SK-N-SH (cell line): ENCODE measurements at regions not wholly inside any gene's neighbourhood (a gene's known extent, or its start where the extent isn't known, plus 50 kb on each side); places are given as distances from the start of the nearest gene placed in this dataset.

Experiments
- CTCF ChIA-PET: fragments of 300-600, 350-600 bp; formaldehyde crosslinking; extraction: SDS; loops from one replicate; lab custom pipeline; 2021; lab: Yijun Ruan, JAX
- POLR2A ChIA-PET: fragments of 350-600 bp; sonication (Branson Sonifier 250); formaldehyde crosslinking; extraction: SDS; loops from one replicate; lab custom pipeline; 2020; ENCODE audit warnings: antibody characterized with exemption, inconsistent platforms; lab: Yijun Ruan, JAX
- DNase-seq: peaks from one replicate; pipeline ENCODE4 v3.0.0; 2012
- H2AFZ ChIP-seq: fragments of 200-600 bp; sonication (generic); 2 replicates; pipeline ENCODE4 v1.8.1; 2016; ENCODE audit warnings: antibody characterized with exemption, mild to moderate bottlenecking, low read depth
- H3F3A ChIP-seq: fragments of 200-600 bp; sonication (generic); replicated peaks from 2 replicates; pipeline ENCODE3; 2016; ENCODE audit warnings: antibody characterized with exemption, mild to moderate bottlenecking; ENCODE audit not compliant: insufficient read depth
- H3K27ac ChIP-seq, 2 experiments: fragments of 200-500 bp in 1 of 2; fragments of 200-600 bp in 1 of 2; sonication (Bioruptor generic) in 1 of 2; sonication (generic), shearing (Covaris generic) in 1 of 2; 2 replicates each; pipeline versions ENCODE4 v1.5.1 to v1.6.1; 2014 to 2016; ENCODE audit warnings: low read depth in 2 of 2, inconsistent platforms in 1 of 2, low read length in 1 of 2, mild to moderate bottlenecking in 1 of 2, mixed read lengths in 1 of 2
- H3K27me3 ChIP-seq: fragments of 200-600 bp; sonication (generic), shearing (Covaris generic); 2 replicates; pipeline ENCODE4 v1.6.1; 2016; ENCODE audit warnings: mixed run types; ENCODE audit not compliant: insufficient read depth
- H3K36me3 ChIP-seq, 2 experiments: fragments of 200-500 bp in 1 of 2; fragments of 200-600 bp in 1 of 2; sonication (Bioruptor generic) in 1 of 2; sonication (generic) in 1 of 2; replicated peaks in 1 of 2; 2 replicates each; pipeline versions ENCODE3 to v1.5.1; 2014 to 2016; ENCODE audit warnings: low read length in 1 of 2, mild to moderate bottlenecking in 1 of 2; ENCODE audit not compliant: insufficient read depth in 2 of 2, control insufficient read depth in 1 of 2
- H3K4me1 ChIP-seq, 2 experiments: fragments of 200-500 bp in 1 of 2; fragments of 200-600 bp in 1 of 2; sonication (Bioruptor generic) in 1 of 2; sonication (generic), shearing (Covaris generic) in 1 of 2; 2 replicates each; pipeline versions ENCODE4 v1.5.1 to v1.6.1; 2014 to 2016; ENCODE audit warnings: low read depth in 1 of 2, low read length in 1 of 2, mixed run types in 1 of 2; ENCODE audit not compliant: insufficient read depth in 2 of 2, control insufficient read depth in 1 of 2
- H3K4me2 ChIP-seq: fragments of 200-600 bp; sonication (generic), shearing (Covaris generic); 2 replicates; pipeline ENCODE4 v1.6.1; 2017; ENCODE audit warnings: mixed run types
- H3K4me3 ChIP-seq, 2 experiments: fragments of 200-500 bp in 1 of 2; fragments of 200-600 bp in 1 of 2; sonication (Bioruptor generic) in 1 of 2; sonication (generic), shearing (Covaris generic) in 1 of 2; 2 replicates each; pipeline versions ENCODE4 v1.5.1 to v1.8.1; 2014 to 2016; ENCODE audit warnings: low read depth in 2 of 2, inconsistent platforms in 1 of 2, low read length in 1 of 2, mild to moderate bottlenecking in 1 of 2, mixed read lengths in 1 of 2, moderate library complexity in 1 of 2
- H3K79me2 ChIP-seq: fragments of 200-600 bp; sonication (generic); 2 replicates; pipeline ENCODE4 v1.8.1; 2017; ENCODE audit warnings: mild to moderate bottlenecking; ENCODE audit not compliant: insufficient read depth
- H3K9ac ChIP-seq: fragments of 200-600 bp; sonication (generic); 2 replicates; pipeline ENCODE4 v1.6.1; 2017; ENCODE audit warnings: mixed run types
- H3K9me2 ChIP-seq: fragments of 200-600 bp; sonication (generic); 2 replicates; pipeline ENCODE4 v1.6.1; 2017; ENCODE audit warnings: mixed run types
- H3K9me3 ChIP-seq: fragments of 200-600 bp; sonication (generic); 2 replicates; pipeline ENCODE4 v1.6.1; 2017; ENCODE audit warnings: mixed run types, mild to moderate bottlenecking, moderate library complexity
- H4K20me1 ChIP-seq: fragments of 200-600 bp; sonication (generic); 2 replicates; pipeline ENCODE4 v1.6.1; 2017; ENCODE audit warnings: mild to moderate bottlenecking, mixed run types; ENCODE audit not compliant: insufficient read depth
- CTCF ChIP-seq: fragments of 200-600 bp; sonication (generic); IDR thresholded peaks from 2 replicates; pipeline ENCODE4 v1.6.1; 2017; ENCODE audit warnings: antibody characterized with exemption, mild to moderate bottlenecking, moderate library complexity
- FOXM1 ChIP-seq: IDR thresholded peaks from 2 replicates; pipeline ENCODE4 v1.4.0; 2012; ENCODE audit warnings: low read depth, mild to moderate bottlenecking
- GATA2 ChIP-seq: sonication (generic); formaldehyde crosslinking; IDR thresholded peaks from 2 replicates; pipeline ENCODE4 v1.5.0; 2020; ENCODE audit warnings: mild to moderate bottlenecking, missing genetic modification reagents
- IRF3 ChIP-seq: fragments of 150-350 bp; IDR thresholded peaks from 2 replicates; pipeline ENCODE4 v1.6.1; 2016; ENCODE audit warnings: mild to moderate bottlenecking, low read depth, low read length
- JUND ChIP-seq: IDR thresholded peaks from 2 replicates; pipeline ENCODE4 v1.4.0; 2012
- RAD21 ChIP-seq: IDR thresholded peaks from 2 replicates; pipeline ENCODE4 v1.6.1; 2012; ENCODE audit warnings: mild to moderate bottlenecking, low read length
- RXRA ChIP-seq: IDR thresholded peaks from 2 replicates; pipeline ENCODE4 v1.4.0; 2012; ENCODE audit warnings: low read depth, mild to moderate bottlenecking, borderline replicate concordance
- SMC3 ChIP-seq: IDR thresholded peaks from 2 replicates; pipeline ENCODE4 v1.6.1; 2012; ENCODE audit warnings: low read depth, low read length, improper control_type of control experiment
- TCF12 ChIP-seq: IDR thresholded peaks from 2 replicates; pipeline ENCODE4 v1.4.0; 2012
- USF1 ChIP-seq: IDR thresholded peaks from 2 replicates; pipeline ENCODE4 v1.4.0; 2012; ENCODE audit warnings: low read depth, borderline replicate concordance
- YY1 ChIP-seq: IDR thresholded peaks from 2 replicates; pipeline ENCODE4 v1.4.0; 2012; ENCODE audit warnings: low read depth, mild to moderate bottlenecking
- WGBS: methylation state at CpG from one replicate; pipeline ENCODE4 v1.1.6; 2017; ENCODE audit warnings: low lambda C conversion rate; 5-methylcytosine and 5-hydroxymethylcytosine counted together
- TF ChIP-seq, protein P1 (sequence below): IDR thresholded peaks from 2 replicates; pipeline ENCODE4 v1.4.0; 2012; ENCODE audit warnings: low read depth
- TF ChIP-seq, protein P2 (sequence below): IDR thresholded peaks from 2 replicates; pipeline ENCODE4 v1.4.0; 2012; ENCODE audit warnings: low read depth, borderline replicate concordance

GRCh38 chr16:54867302-54867832 is 63.3 kb upstream of the IRX5 start:
- no peaks in the 10 kb centered on the region for H3K9me2 ChIP-seq
- H3K36me3 ChIP-seq, result no peaks in the 10 kb centered on the region
- 47% methylated on average over 4 of the region's 4 CpGs for WGBS
- ChIA-PET CTCF (no interaction called here), POLR2A (no interaction called here)
- no peaks in the 10 kb centered on the region for H3K79me2 ChIP-seq
- H3F3A ChIP-seq, result no peaks in the 10 kb centered on the region
- no peaks in the 10 kb centered on the region for H3K9me3 ChIP-seq
- H2AFZ ChIP-seq, result no peak overlapping the region
- H3K9ac ChIP-seq, result no peak overlapping the region
- H3K4me1 ChIP-seq, result no peaks in the 10 kb centered on the region
- H4K20me1 ChIP-seq, result no peaks in the 10 kb centered on the region
- TF ChIP-seq JUND (no peak), SMC3 (no peak), YY1 (no peak), RXRA (no peak), RAD21 (no peak), CTCF (no peak), FOXM1 (no peak), GATA2 (CRISPR knock-in tag) (no peak), TCF12 (no peak), IRF3 (no peak), USF1 (no peak)
- TF ChIP-seq, protein P1, sequence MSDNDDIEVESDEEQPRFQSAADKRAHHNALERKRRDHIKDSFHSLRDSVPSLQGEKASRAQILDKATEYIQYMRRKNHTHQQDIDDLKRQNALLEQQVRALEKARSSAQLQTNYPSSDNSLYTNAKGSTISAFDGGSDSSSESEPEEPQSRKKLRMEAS, result no peak
- TF ChIP-seq, protein P2, sequence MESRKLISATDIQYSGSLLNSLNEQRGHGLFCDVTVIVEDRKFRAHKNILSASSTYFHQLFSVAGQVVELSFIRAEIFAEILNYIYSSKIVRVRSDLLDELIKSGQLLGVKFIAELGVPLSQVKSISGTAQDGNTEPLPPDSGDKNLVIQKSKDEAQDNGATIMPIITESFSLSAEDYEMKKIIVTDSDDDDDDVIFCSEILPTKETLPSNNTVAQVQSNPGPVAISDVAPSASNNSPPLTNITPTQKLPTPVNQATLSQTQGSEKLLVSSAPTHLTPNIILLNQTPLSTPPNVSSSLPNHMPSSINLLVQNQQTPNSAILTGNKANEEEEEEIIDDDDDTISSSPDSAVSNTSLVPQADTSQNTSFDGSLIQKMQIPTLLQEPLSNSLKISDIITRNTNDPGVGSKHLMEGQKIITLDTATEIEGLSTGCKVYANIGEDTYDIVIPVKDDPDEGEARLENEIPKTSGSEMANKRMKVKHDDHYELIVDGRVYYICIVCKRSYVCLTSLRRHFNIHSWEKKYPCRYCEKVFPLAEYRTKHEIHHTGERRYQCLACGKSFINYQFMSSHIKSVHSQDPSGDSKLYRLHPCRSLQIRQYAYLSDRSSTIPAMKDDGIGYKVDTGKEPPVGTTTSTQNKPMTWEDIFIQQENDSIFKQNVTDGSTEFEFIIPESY, result no peak
- no peak for DNase-seq
- H3K4me2 ChIP-seq, result no peak overlapping the region
- no peaks in the 10 kb centered on the region; the same call in 1 of the 2 replicates for H3K27me3 ChIP-seq
- no peak overlapping the region for H3K4me3 ChIP-seq
- H3K27ac ChIP-seq, result no peak overlapping the region
